ENCODE measurements at regions not wholly inside any gene's neighbourhood (a gene's known extent, or its start where the extent isn't known, plus 50 kb on each side); places are given as distances from the start of the nearest gene placed in this dataset.
"Not testable (repeated sequence)": the region's sequence is repeated elsewhere in the genome, so short reads cannot be mapped to it uniquely, and the experiment has no call there.

DNA sequence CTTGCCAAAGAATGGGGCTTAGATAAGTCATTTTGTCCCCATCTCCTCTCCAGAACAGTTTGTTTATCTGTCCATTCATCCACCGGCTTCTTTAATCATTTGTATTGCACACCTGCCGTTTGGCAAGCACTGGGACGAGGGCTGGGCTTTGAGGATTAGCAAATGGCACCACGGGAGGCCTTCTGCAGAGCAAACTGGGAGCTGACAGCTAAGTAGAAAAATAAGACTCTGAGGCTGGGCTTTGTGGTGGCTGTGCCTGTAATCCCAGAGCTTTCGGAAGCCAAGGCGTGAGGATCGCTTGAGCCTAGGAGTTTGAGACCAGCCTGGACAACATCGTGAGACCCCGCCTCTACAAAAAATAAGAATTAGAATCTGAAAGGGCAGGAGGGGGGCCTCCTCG, 203.9 kb downstream of the NPIPB11 start:
- not testable (repeated sequence) for DNase-seq (ENCODE audit: low read depth in 2 of 2, low spot score in 1 of 2)

DNA sequence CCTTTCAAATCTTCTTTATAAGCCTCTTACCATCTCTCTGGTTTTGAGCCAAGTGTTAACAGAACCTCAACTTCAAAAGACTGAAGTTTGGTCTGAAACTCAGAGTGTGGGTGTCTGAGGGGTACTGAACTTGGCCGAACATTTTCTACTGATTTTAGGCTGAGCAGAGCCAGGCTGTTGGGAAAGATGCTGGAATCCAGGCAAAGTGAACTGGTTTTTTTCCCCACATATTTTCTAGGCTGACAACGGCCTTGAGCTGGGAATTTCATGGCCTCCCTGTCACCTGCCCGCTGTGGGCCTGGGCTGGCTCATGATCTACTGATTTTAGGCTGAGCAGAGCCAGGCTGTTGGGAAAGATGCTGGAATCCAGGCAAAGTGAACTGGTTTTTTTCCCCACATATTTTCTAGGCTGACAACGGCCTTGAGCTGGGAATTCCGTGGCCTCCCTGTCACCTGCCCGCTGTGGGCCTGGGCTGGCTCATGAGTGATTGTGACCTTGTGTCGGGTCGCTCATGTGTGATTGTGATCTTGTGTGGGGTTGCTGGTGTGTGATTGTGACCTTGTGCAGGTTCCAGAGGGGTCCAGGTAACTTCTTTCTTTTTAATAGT, 204.4 kb downstream of the NPIPB11 start:
- DNase-seq (ENCODE audit: low read depth in 2 of 2, low spot score in 1 of 2) = not testable (repeated sequence)

DNA sequence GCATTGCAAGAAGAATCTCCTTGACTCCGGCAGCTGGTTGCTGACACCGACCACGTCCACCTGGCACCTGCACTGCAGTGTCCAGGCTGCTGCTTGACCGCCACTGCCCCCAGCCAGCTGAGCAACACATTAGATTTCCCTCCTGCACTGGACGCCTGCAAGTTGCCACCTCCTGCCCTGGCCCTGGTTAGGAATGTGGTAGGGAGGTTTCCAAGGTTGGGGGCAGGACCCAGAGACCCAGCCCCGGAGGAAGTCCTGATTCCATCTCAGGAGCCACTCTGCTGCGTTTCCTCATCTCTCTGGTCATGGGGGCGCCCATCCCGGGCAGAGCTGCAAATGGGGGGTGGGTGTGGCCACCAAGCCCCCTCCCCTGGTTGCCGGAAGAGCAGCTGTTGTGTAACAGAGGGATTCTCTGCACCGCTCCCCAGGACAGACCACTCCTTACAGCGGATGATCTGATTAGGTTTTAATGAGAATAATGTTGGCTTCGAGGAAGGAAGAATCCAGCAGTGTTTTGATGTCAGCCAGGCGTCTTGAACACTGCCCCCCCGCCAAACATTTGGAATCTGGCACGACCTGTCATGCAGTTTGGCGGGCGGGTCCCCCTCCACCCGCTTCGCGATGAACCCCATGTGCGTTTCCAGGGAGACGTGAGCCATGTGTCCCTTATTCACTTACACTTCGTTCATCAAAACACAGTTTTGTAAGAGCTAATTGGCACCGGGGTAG, 205.1 kb downstream of the NPIPB11 start:
- DNase-seq (ENCODE audit: low read depth in 2 of 2, low spot score in 1 of 2) = not testable (repeated sequence)

DNA sequence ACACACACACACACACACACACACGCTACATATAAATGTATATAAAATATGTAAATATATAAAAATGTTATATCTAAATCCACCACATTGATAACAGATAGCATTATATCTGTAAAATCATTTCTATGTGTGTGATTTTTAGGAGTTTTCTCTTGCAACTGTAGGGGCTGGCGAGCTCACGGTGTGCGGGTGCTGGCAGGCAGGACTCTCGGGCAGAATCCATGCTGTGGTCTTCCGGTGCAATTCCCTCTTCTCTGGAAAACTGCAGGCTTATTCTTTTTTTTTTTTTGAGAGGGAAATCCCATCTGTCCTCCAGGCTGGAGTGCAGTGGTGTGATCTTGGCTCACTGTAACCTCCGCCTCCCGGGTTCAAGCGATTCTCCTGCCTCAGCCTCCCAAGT, 205.8 kb downstream of the NPIPB11 start:
- DNase-seq (ENCODE audit: low read depth in 2 of 2, low spot score in 1 of 2) = not testable (repeated sequence)

DNA sequence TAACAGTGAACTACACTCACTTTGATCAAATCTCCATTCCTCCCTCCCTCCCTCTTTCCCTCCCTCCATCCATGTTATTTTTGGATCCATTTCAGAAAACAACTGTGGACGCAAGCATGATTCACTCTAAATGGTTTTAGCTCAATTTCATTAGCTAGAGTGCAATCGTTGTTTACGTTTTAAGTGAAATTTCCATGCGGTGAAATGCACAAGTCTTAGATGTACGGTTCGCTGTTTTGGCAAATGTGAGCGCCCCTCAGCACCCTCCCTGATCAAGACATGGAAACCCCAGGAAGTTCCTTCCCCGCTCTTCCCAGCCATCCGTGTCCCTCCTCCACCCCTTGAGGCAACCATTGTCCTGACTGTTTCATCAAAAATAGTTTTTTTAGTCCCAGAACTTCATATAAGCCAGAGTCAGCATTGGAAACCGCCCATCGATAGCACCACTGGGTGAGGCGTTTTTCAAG, 206.3 kb downstream of the NPIPB11 start:
- not testable (repeated sequence) for DNase-seq (ENCODE audit: low read depth in 2 of 2, low spot score in 1 of 2)

DNA sequence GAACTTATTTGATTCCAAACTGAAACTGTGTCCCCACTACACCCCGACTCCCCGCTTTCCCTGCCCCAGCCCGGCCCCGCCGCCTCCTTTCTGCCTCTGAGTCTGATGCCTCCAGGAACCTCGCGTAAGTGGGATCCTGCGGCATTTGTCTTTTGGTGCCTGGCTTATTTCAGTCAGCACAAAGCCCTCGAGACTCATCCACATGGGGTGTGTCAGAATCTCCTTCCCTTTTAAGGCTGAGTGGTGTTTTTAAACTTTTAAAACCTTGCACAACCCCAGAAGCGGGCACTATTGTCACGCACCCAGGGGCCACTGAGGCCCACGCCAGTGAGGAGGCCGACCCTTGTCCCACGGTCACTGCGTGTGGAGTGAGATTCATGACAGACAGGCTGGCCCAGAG, 206.9 kb downstream of the NPIPB11 start:
- not testable (repeated sequence) for DNase-seq (ENCODE audit: low read depth in 2 of 2, low spot score in 1 of 2)

DNA sequence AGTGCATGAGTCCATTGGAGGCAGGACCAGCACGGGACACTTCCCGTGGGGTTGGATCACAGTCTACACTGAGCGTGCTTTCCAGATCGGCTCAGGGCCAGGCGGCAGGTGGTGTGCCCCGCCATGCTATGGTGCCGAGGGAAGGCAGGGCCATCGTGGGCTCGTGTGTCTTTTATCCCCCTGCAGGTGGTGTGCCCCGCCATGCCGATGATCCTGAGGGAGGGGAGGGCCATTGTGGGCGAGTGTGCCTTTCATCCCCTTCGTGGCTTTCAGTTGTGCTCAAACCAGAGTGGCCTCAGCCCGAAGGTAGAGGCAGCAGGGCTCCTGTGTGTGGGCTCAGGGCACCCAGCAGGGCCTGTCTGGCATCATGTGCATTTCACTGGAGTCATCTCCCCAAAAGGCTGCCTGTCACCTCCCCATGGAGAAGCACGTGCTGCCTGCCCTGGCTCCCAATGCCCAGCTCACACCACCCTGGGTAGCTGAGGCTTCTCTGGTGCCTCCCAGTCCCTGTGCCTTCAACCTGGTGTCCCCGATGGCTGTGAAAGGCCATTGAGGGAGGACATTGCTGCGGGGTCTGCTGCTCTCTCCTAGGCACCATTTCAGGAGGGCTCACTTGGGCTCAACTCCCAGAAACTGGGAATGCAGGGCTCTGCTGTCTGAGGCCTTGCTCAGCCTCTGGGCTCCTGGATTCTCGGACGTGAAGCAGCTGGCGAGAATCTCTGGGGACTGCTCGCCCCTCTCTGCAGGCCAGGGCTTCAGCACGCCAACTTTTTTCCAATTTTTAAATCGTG, 207.6 kb downstream of the NPIPB11 start:
- DNase-seq (ENCODE audit: low read depth in 2 of 2, low spot score in 1 of 2) = no peak

DNA sequence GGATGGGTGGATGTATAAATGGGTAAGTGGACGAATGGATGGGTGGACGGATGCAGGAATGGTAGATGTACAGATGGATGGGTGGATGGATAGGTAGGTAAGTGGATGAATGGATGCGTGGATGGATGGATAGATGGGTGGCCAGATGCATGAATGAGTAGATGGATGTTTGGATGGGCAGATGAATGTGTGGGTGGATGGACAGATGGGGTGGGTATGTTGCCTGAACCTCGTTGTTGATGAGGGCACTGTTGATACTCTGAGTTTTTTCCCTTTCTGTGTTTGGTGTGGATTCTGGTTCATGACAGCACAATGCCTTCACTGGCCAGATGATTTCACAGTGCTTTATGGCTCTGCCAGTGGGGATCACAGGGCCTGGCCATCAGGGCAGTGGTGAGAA, 208.3 kb downstream of the NPIPB11 start:
- DNase-seq (ENCODE audit: low read depth in 2 of 2, low spot score in 1 of 2) = no peak

DNA sequence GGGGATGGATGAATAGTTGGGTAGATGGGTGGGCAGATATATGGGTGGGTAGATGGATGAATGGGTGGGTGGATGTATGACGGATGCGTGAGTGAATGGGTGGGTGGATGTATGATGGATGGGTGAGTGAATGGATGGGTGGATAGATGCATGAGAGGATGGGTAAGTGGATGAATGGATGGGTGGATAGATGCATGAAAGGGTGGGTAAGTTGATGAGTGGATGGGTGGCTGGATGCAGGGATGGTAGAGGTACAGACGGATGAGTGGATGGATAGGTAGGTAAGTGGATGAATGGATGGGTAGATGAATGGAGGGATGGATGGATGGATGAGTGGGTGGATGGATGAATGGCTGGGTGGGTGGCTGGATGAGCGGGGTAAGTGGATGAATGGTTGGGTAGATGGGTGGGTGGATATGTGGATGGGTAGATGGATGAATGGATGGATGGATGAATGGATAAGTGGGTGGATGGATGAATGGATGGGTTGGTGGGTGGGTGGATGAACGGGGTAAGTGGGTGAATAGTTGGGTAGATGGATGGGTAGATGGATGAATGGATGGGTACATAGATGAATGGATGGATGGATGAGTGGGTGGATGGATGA, 208.9 kb downstream of the NPIPB11 start:
- not testable (repeated sequence) for DNase-seq (ENCODE audit: low read depth in 2 of 2, low spot score in 1 of 2)

DNA sequence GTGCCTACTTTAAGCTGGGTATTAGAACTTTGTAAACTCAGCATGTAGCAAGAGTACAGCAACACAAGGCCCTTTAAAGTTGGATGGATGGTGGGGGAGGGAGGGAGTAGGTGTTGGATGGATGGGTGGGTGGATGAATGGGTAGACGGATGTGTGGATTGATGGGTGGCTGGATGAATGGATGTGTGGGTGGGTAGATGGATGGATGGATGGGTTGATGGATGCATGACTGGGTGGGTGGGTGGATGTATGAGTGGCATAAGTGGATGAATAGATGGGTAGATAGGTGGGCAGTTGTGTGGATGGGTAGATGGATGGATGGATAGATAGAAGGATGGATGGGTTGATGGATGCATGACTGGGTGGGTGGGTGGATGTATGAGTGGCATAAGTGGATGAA, 209.8 kb downstream of the NPIPB11 start:
- DNase-seq (ENCODE audit: low read depth in 2 of 2, low spot score in 1 of 2) = not testable (repeated sequence)

DNA sequence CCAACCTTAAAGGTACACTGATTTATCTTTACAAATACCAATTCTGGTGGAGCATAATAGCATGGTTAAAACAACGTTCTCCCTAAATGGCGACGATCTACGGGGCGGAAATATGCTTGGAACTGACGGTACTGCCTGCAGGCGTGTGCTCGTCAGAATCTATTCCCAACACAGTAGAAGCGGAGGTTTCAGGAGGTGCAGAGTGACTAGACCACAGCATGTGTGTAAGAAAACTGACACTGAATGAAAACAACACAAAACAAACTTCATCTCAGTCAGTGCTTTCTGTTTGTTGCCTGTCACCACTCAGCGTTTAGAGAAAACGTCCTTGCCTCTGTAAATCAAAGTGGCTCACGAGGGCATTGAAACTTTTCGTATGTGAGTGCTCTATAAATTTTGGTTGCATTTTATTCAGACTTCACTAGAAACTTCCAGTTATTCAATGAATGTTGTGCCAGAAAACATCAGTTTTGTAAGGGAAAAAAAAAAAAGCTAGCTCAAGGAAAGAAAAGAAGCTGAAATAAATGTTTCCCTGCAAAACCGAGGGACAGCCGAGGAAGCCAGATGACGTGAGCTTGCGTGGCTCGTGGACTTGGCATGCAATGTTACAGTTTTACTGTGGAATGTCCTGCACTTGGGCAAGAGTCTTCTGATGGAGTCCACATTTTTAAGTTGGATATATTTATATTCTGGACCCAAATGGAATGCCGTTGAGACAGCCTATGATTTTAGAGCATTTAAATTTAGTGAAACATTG, 210.4 kb downstream of the LAT start:
- not testable (repeated sequence) for DNase-seq (ENCODE audit: low read depth in 2 of 2, low spot score in 1 of 2)

DNA sequence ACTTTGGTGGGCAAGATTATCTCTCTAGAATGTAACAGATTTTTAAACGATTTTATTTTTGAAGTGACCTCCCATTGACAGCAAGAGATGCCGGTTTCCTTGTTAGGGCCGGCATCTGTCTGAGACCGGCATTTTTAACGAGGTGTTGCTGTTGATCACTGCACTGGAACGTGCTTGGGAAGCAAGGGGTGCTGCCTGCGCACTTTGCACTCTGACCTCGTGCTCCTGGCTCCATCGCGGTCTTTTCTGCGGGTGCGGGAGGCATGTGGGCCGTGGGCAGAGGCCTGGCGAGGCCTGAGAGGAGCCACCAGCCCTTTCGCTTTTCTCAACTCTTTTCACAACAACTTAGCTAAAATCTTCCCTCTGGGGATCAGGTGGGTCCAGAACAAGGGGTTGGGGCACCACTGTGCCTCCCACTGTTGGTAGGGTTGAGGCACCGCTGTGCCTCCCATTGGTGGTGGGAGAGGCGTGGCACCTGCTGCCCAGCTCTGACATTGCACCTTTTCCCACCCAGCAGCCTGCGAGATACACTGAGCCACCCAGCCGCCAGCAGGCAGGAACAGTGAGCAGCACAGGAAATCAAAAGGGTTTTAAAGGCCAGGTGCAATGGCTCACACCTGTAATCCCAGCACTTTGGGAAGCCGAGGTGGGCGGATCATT, 209.5 kb downstream of the LAT start:
- DNase-seq (ENCODE audit: low read depth in 2 of 2, low spot score in 1 of 2) = not testable (repeated sequence)

DNA sequence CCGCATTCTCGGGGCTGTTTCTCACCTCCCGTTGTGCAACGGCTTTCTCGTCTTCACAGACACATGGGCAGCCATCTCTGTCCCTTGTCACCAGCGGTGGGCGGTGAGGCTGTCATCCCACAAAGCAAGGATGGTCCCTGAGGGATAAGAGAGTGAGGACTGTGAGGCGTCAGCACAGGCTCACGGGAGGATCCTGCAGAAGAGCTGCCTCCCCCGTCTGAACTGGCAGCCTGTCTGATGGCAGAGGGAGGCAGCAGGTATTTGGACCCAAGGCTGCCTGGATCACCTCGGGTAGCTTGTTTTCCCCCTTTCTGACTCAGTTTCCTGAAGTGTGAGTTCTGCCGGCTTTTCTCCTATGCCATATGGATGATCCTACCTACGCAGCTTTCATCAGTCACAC, 208.8 kb downstream of the LAT start:
- not testable (repeated sequence) for DNase-seq (ENCODE audit: low read depth in 2 of 2, low spot score in 1 of 2)

DNA sequence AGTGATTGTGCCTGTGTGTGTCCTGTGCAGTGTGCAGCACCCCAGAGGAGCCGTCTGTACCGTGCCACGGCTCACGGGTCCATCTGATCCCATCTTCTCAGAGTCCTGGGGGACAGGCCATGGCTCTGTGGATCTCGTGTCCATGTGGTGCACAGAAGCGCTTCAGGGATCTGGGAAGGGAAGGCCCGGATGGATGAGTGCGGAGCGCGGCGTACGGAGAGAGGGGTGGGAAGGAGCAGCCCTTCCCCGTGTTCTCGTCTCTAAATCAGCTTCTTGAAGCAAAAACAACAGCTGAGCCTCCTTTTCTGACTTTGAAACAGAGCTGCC, 208.4 kb downstream of the LAT start:
- DNase-seq (ENCODE audit: low read depth in 2 of 2, low spot score in 1 of 2) = not testable (repeated sequence)

DNA sequence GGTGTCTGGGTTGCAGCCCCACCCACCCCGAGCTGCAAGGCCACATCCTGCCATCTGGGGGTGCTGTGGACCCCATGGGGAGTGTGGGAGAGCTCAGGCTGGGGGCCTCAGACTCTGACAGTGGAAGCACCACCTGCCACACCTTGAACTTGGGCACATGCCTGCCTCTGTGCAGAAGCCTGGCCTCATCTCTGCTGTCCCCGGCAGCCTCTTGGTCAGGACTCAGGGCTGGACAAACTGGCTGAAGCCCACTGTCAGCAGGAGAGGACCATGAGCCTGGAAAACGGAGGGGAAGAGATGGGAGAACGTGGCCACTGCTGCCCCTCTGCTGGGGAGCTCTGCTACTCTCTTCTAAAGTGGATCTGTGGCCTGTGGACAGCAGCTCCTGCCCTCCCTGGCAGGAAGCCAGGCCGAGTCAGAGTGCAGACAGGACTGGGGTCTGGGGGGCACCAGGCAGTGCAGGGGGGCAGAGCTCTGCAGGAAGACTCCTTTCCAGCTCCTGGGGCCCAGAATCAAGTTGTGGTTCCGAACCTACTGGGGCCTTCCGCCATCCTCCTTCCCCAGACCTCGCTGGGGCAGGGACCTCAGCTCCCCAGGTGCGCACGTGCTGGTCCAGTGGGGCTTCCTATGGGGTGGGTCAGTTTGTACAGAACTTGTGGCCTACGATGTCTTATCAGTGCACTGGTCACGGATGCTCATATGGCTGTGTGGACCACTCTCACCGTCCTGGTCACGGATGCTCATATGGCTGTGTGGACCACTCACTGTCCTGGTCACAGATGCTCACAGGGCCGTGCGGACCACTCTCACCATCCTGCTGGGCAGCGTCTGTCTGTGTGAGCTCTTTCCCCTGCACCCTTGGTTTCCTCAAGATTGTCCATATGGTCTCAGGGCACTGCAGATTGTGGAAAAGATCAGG, 207.7 kb downstream of the LAT start:
- DNase-seq (ENCODE audit: low read depth in 2 of 2, low spot score in 1 of 2) = no peak

DNA sequence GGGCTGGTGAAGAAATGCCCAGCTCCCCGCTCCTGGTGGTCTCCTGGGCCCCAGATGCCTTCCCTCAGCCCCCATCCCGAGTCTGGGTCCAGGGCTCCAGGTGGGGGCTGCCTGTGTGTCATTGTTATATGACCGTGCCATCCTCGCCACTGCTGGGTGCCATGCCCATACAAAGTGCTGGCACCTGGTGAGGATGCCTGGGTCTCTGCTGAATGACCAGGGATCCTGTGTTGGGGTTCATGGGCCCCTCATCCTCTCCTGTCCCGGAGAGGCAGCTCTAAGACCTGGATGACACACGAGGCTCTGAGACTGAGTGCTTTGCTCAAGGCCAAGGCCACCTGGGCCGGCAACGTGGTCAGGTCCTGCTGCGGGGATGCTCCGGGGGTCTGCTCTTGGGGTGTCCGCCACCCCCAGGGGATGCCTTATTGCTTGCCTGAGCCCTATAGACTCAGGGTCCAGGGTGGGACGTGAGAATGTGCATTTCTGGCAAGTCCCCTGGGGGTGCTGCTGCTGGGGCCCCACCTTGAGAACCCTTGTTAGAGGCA, 206.9 kb downstream of the LAT start:
- not testable (repeated sequence) for DNase-seq (ENCODE audit: low read depth in 2 of 2, low spot score in 1 of 2)

DNA sequence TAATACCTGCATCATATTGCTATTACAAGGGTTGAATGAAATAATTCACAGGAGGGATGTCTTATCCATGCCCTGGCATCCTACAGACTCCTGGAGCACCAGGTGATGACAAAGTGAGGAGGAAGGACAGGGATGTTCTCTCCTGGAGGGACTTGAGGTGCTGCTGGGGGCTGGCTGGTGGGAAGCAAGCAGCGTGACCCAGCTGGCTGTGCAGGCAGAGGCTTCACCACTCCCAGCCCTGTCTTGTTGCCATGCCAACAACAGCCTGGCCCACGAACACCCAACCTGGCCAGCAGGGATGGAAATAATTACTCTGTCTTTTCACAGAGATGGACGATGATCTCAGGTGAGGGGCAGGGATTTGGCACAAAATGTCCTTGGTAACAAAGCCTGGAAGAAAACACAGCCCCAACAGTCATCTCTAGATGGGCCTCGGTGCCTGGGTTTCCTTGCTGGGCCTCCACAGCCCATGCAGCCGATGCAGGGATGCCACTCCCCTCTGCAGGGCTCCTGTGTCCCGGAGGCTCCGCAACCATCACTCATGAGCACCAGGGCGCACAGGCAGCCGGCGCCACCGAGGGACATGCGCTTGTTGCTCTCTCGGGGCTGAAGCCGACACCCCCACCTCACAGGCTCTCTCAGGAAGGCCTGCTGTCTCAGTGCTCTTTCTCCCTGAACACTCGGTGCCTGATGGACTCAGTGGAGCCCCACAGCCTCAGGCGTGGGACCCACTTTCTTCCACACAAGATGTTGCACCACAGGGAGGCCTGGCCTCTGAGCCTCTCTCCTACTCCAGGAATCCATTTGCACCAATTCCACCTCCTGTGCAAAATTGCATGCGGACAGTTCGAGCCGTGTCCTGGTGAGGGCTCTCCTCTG, 205.9 kb downstream of the LAT start:
- DNase-seq (ENCODE audit: low read depth in 2 of 2, low spot score in 1 of 2) = not testable (repeated sequence)

DNA sequence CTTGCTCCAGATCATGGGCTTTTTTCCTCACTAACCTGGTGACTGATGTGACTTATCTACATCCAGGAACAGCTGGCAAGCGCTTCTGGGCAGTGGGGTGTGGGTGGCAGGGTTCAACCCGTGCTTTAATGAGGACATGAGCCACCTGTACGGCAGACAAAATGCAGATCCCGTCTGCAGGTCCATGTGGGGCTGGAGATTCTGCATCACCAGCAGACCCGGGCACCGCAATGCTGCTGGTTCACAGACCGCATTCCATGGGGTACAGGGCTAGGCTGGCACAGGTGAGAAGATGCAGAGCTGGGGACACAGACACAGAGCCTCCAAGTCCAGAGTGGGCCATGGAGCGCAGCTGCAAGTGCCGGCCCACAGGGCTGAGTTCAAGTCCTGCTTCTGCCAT, 204.0 kb downstream of the LAT start:
- DNase-seq (ENCODE audit: low read depth in 2 of 2, low spot score in 1 of 2) = not testable (repeated sequence)
